OCI-LY1 (cell line): ENCODE measurements at regions not wholly inside any gene's neighbourhood (a gene's known extent, or its start where the extent isn't known, plus 50 kb on each side); places are given as distances from the start of the nearest gene placed in this dataset.

Source experiments
- CTCF ChIP-seq: fragments of 200-600 bp; sonication (generic), shearing (Covaris generic); IDR thresholded peaks from 2 replicates; pipeline ENCODE4 v1.5.1; 2017; ENCODE audit warnings: mild to moderate bottlenecking, antibody characterized with exemption, low read length, moderate library complexity, mixed read lengths
- EZH2 ChIP-seq: fragments of 200-600 bp; sonication (generic), shearing (Covaris generic); IDR thresholded peaks from 2 replicates; pipeline ENCODE4 v1.8.0; 2017; ENCODE audit warnings: borderline replicate concordance, mixed run types, mild to moderate bottlenecking, antibody characterized with exemption, low read length, moderate library complexity, mixed read lengths

DNA sequence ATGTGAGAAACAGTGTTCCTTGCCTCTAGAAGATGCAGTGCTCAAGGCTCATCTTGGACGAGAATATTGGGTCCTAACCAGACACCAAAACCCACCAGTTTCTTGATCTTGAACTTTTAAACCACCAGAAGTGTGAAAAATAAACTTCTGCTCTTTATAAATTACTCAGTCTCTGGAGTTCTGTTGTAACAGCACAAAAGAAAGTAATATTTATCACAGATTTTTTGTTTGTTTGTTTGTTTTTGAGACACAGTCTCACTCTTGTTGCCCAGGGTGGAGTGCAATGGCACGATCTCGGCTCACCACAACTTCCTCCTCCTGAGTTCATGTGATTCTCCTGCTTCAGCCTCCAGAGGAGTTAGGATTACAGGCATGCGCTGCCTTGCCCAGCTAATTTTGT lies 371.1 kb upstream of the NDST4 start:
- TF ChIP-seq CTCF: no peak
- no peak for TF ChIP-seq EZH2
